GM21447 (cell line): ENCODE measurements at regions not wholly inside any gene's neighbourhood (a gene's known extent, or its start where the extent isn't known, plus 50 kb on each side); places are given as distances from the start of the nearest gene placed in this dataset.

ENCODE experiments used
- ATAC-seq: cut with Tn5 transposase; IDR thresholded peaks from one replicate; pipeline ENCODE4 v1.9.1; 2021; ENCODE audit not compliant: unreplicated experiment

DNA sequence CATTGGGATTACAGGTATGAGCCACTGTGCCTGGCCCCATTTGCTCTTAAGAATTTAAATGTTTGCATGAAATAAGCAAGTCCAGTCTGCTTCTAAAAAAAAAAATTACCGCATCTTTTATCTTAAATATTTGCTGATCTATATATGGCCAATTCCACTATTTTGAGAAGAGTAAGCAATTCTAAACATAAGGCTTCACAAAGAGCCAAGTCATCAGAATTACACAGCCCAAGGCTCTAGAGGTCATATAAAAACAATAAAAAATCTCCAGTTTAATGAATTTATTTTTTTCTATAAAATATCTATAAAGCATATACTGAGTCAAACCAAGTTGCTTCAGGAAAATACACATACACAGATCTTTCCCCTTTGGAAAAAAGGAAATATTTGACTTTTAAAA lies 79.0 kb upstream of the CPNE8 start:
- no peak for ATAC-seq

DNA sequence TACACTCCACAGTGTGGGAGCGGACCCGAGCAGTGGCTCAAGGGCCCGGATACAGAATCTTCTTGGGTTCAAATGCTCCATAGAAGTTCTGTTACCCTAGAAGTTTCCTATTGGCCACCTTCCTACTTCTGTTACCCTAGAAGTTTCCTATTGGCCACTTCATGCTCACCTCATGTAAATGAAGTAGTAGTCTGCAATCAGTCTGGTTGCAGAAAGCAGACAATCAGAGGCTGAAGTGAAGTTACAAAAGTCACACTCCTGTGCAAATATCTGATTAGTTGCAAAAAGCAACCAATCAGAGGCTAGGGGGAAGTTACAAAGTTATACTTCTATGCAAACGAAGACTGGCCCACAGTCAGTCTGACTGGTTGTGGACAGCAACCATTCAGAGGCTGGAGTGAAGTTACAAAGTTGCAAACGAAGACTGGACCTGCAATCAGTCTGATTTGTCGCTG lies 77.8 kb upstream of the CPNE8 start:
- ATAC-seq = no peak

DNA sequence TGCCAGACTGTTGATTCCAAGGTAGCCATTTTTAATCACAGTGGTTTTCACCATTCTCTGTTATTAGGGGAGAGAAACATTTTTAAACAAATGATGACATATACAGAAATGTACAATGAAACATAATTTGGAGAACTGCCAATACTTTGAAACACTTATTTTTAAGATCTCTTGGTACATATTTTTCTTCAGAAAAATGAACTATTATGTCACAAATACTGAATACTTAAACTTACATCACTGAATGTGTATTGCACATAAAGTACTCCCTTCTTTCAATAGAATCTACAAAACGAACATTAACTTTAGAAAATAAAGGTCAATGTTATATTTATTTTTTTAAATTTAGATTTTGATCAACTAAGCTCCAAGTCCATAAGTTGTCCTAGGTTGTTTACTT lies 71.7 kb upstream of the CPNE8 start:
- no peak for ATAC-seq

DNA sequence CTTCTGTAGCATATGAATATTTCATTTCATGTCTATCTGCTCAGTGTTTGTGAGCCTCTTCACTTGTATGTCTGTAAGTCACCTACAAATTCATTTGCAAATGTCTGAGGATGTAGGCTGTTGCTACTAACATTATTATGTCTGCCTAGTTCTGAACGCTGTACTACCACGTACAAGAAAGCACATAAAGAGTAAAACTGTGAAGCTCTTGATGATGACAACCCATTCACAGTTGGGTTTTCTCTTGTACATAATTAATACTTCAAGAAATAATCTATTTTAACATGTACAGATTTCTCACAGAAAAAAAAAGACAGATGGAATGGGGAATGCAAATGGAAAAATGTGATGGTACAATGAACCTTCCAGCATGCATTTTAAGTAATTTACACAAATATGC lies 64.3 kb upstream of the CPNE8 start:
- no peak for ATAC-seq

DNA sequence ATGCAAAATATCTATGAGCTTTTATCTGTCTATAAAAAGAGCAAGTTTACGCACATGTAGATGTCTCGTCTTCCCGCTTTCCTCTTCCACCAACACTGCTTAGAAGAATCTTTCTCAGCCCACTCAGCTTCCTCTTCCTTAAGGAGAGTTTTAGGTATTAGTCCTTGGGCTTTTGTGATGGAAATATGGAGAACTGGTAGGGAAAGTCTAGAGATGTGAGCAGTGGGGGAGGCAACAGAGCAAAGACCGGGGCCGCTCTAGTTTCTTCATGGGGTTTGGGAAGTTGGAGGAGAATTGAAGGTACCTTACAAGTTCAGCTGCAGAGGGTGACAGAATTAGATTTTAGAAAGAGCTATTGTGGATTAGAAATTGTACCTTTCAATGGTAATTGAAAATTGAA lies 56.3 kb upstream of the CPNE8 start:
- ATAC-seq = no peak

DNA sequence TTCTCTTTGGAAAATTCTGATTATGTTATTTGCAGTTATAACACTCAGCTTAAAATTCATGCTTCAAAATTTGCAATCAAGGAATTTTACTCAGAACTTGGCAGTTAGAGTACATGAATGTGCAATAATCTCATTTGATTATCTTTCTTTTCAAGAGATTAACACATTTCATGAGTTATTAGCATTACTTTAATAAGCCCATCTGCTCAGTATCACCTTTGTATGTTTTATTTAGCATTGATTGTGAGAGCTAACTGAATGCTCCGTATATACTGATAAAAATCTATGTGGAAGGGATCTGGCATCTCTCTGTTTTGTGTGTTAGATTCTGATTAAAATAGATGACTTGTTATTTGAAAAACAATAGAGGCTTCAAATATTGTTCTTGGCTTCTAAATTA lies 55.6 kb upstream of the CPNE8 start:
- no peak for ATAC-seq

DNA sequence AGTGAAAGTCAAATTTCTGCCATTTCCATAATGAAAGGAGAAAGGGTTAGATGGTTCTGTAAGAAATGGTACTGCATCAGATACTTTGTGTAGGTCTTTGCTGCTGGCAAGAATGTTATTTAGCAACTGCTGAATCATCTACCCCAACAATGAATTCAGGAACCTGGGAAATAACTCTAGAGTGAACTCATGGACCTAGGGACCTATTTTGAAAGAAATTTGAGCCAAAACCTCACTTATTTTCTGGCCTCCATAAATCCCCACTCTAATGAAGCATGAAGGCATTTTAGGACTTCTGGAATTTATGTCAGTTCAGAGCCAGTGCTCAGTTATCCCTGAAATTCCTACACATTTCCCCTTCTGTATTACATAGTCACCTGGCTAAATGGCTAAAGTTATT lies 50.9 kb upstream of the CPNE8 start:
- ATAC-seq = no peak
